ENCODE measurements at regions not wholly inside any gene's neighbourhood (a gene's known extent, or its start where the extent isn't known, plus 50 kb on each side); places are given as distances from the start of the nearest gene placed in this dataset.
A peak's percentile ranks its signal among the peaks of the same experiment; 100 is the strongest.

GRCh38 chr12:42945927-42946326 lies 356.4 kb upstream of the PRICKLE1 start:
- WGBS, 2 experiments (ENCODE audit: insufficient coverage in 2 of 2) = 86 to 100% methylated on average over 1 of the region's 2 CpGs
- Histone ChIP-seq H3K9me3 (ENCODE audit: control insufficient read depth, low read length) (peaks cover 27% of the 10 kb centered on the region), H3K4me1 (ENCODE audit: control insufficient read depth, insufficient read depth, low read length, poor library complexity, severe bottlenecking) (peaks cover 4% of the 10 kb centered on the region), H3K4me3 (ENCODE audit: extremely low read depth, insufficient read depth, low read length, poor library complexity, severe bottlenecking) (no peak overlapping the region), H3K36me3 (ENCODE audit: control insufficient read depth, insufficient read depth, low read length) (no peaks in the 10 kb centered on the region), H3K27ac (ENCODE audit: low read depth, low read length, severe bottlenecking) (no peak overlapping the region)

- H3K9me3 ChIP-seq (ENCODE audit: control insufficient read depth, low read length) = peaks cover 27% of the 10 kb centered on the region
- H3K36me3 ChIP-seq (ENCODE audit: control insufficient read depth, insufficient read depth, low read length) = no peaks in the 10 kb centered on the region
- no peak overlapping the region for H3K27ac ChIP-seq (ENCODE audit: low read depth, low read length, severe bottlenecking)
- no peak overlapping the region for H3K4me3 ChIP-seq (ENCODE audit: extremely low read depth, insufficient read depth, low read length, poor library complexity, severe bottlenecking)
- H3K4me1 ChIP-seq (ENCODE audit: control insufficient read depth, insufficient read depth, low read length, poor library complexity, severe bottlenecking) = peaks cover 4% of the 10 kb centered on the region
- 91 to 100% methylated on average over 1 of the region's 2 CpGs for WGBS, 2 experiments (ENCODE audit: insufficient coverage in 2 of 2)
Measured at GRCh38 chr12:42944516-42944915, 355.0 kb upstream of the PRICKLE1 start.

- Histone ChIP-seq H3K36me3 (ENCODE audit: control insufficient read depth, insufficient read depth, low read length) (no peaks in the 10 kb centered on the region), H3K4me1 (ENCODE audit: control insufficient read depth, insufficient read depth, low read length, poor library complexity, severe bottlenecking) (peaks cover 8% of the 10 kb centered on the region), H3K4me3 (ENCODE audit: extremely low read depth, insufficient read depth, low read length, poor library complexity, severe bottlenecking) (no peak overlapping the region), H3K27ac (ENCODE audit: low read depth, low read length, severe bottlenecking) (no peak overlapping the region), H3K9me3 (ENCODE audit: control insufficient read depth, low read length) (peaks cover 3% of the 10 kb centered on the region)
- 96 to 100% methylated on average over 2 to 3 of the region's 3 CpGs for WGBS, 2 experiments (ENCODE audit: insufficient coverage in 2 of 2)
Measured at GRCh38 chr12:42936991-42937390, 347.4 kb upstream of the PRICKLE1 start.

- no peaks in the 10 kb centered on the region for H3K9me3 ChIP-seq (ENCODE audit: control insufficient read depth, low read length)
- H3K36me3 ChIP-seq (ENCODE audit: control insufficient read depth, insufficient read depth, low read length) = no peaks in the 10 kb centered on the region
- WGBS, 2 experiments (ENCODE audit: insufficient coverage in 2 of 2) = no CpG with 5 or more reads among the region's 1 CpG
- H3K4me3 ChIP-seq (ENCODE audit: extremely low read depth, insufficient read depth, low read length, poor library complexity, severe bottlenecking) = no peak overlapping the region
- no peak overlapping the region for H3K27ac ChIP-seq (ENCODE audit: low read depth, low read length, severe bottlenecking)
- H3K4me1 ChIP-seq (ENCODE audit: control insufficient read depth, insufficient read depth, low read length, poor library complexity, severe bottlenecking) = peaks cover 8% of the 10 kb centered on the region
Measured at GRCh38 chr12:42936260-42936659, 346.7 kb upstream of the PRICKLE1 start.

GRCh38 chr12:42935756-42936155 lies 346.2 kb upstream of the PRICKLE1 start:
- no peak overlapping the region for H3K27ac ChIP-seq (ENCODE audit: low read depth, low read length, severe bottlenecking)
- H3K4me3 ChIP-seq (ENCODE audit: extremely low read depth, insufficient read depth, low read length, poor library complexity, severe bottlenecking) = no peak overlapping the region
- no peaks in the 10 kb centered on the region for H3K9me3 ChIP-seq (ENCODE audit: control insufficient read depth, low read length)
- peaks cover 8% of the 10 kb centered on the region for H3K4me1 ChIP-seq (ENCODE audit: control insufficient read depth, insufficient read depth, low read length, poor library complexity, severe bottlenecking)
- WGBS, 2 experiments (ENCODE audit: insufficient coverage in 2 of 2) = 90% methylated on average over 2 of the region's 2 CpGs; no CpG with 5 or more reads in 1 of the 2 experiments
- no peaks in the 10 kb centered on the region for H3K36me3 ChIP-seq (ENCODE audit: control insufficient read depth, insufficient read depth, low read length)

- Histone ChIP-seq H3K27ac (ENCODE audit: low read depth, low read length, severe bottlenecking) (no peak overlapping the region), H3K9me3 (ENCODE audit: control insufficient read depth, low read length) (no peaks in the 10 kb centered on the region), H3K36me3 (ENCODE audit: control insufficient read depth, insufficient read depth, low read length) (no peaks in the 10 kb centered on the region), H3K4me1 (ENCODE audit: control insufficient read depth, insufficient read depth, low read length, poor library complexity, severe bottlenecking) (peaks cover 8% of the 10 kb centered on the region), H3K4me3 (ENCODE audit: extremely low read depth, insufficient read depth, low read length, poor library complexity, severe bottlenecking) (no peak overlapping the region)
- WGBS, 2 experiments (ENCODE audit: insufficient coverage in 2 of 2) = 88 to 98% methylated on average over 5 of the region's 5 CpGs
Measured at GRCh38 chr12:42935090-42935489, 345.5 kb upstream of the PRICKLE1 start.

- no peak overlapping the region for H3K4me3 ChIP-seq (ENCODE audit: extremely low read depth, insufficient read depth, low read length, poor library complexity, severe bottlenecking)
- H3K9me3 ChIP-seq (ENCODE audit: control insufficient read depth, low read length) = no peaks in the 10 kb centered on the region
- no peaks in the 10 kb centered on the region for H3K36me3 ChIP-seq (ENCODE audit: control insufficient read depth, insufficient read depth, low read length)
- no peak overlapping the region for H3K27ac ChIP-seq (ENCODE audit: low read depth, low read length, severe bottlenecking)
- 76 to 80% methylated on average over 5 to 6 of the region's 6 CpGs for WGBS, 2 experiments (ENCODE audit: insufficient coverage in 2 of 2)
- peaks cover 8% of the 10 kb centered on the region for H3K4me1 ChIP-seq (ENCODE audit: control insufficient read depth, insufficient read depth, low read length, poor library complexity, severe bottlenecking)
Measured at GRCh38 chr12:42933461-42934081, 344.0 kb upstream of the PRICKLE1 start.

- H3K36me3 ChIP-seq (ENCODE audit: control insufficient read depth, insufficient read depth, low read length) = no peaks in the 10 kb centered on the region
- H3K4me1 ChIP-seq (ENCODE audit: control insufficient read depth, insufficient read depth, low read length, poor library complexity, severe bottlenecking) = peaks cover 8% of the 10 kb centered on the region
- H3K4me3 ChIP-seq (ENCODE audit: extremely low read depth, insufficient read depth, low read length, poor library complexity, severe bottlenecking) = no peak overlapping the region
- H3K9me3 ChIP-seq (ENCODE audit: control insufficient read depth, low read length) = no peaks in the 10 kb centered on the region
- WGBS, 2 experiments (ENCODE audit: insufficient coverage in 2 of 2) = 89 to 97% methylated on average over 3 to 5 of the region's 5 CpGs
- H3K27ac ChIP-seq (ENCODE audit: low read depth, low read length, severe bottlenecking) = no peak overlapping the region
Measured at GRCh38 chr12:42932936-42933335, 343.4 kb upstream of the PRICKLE1 start.

GRCh38 chr12:42926232-42926631 lies 336.7 kb upstream of the PRICKLE1 start:
- H3K4me1 ChIP-seq (ENCODE audit: control insufficient read depth, insufficient read depth, low read length, poor library complexity, severe bottlenecking) = peaks cover 25% of the 10 kb centered on the region
- H3K9me3 ChIP-seq (ENCODE audit: control insufficient read depth, low read length) = no peaks in the 10 kb centered on the region
- H3K27ac ChIP-seq (ENCODE audit: low read depth, low read length, severe bottlenecking) = no peak overlapping the region
- no peak overlapping the region for H3K4me3 ChIP-seq (ENCODE audit: extremely low read depth, insufficient read depth, low read length, poor library complexity, severe bottlenecking)
- H3K36me3 ChIP-seq (ENCODE audit: control insufficient read depth, insufficient read depth, low read length) = no peaks in the 10 kb centered on the region

GRCh38 chr12:42924482-42924881 lies 334.9 kb upstream of the PRICKLE1 start:
- WGBS, 2 experiments (ENCODE audit: insufficient coverage in 2 of 2) = no CpG with 5 or more reads among the region's 1 CpG
- Histone ChIP-seq H3K36me3 (ENCODE audit: control insufficient read depth, insufficient read depth, low read length) (no peaks in the 10 kb centered on the region), H3K27ac (ENCODE audit: low read depth, low read length, severe bottlenecking) (no peak overlapping the region), H3K4me3 (ENCODE audit: extremely low read depth, insufficient read depth, low read length, poor library complexity, severe bottlenecking) (no peak overlapping the region), H3K9me3 (ENCODE audit: control insufficient read depth, low read length) (no peaks in the 10 kb centered on the region), H3K4me1 (ENCODE audit: control insufficient read depth, insufficient read depth, low read length, poor library complexity, severe bottlenecking) (peaks cover 27% of the 10 kb centered on the region)

GRCh38 chr12:42923583-42923982 lies 334.0 kb upstream of the PRICKLE1 start:
- Histone ChIP-seq H3K4me3 (ENCODE audit: extremely low read depth, insufficient read depth, low read length, poor library complexity, severe bottlenecking) (no peak overlapping the region), H3K27ac (ENCODE audit: low read depth, low read length, severe bottlenecking) (peak overlapping the region; percentile 60), H3K9me3 (ENCODE audit: control insufficient read depth, low read length) (no peaks in the 10 kb centered on the region), H3K36me3 (ENCODE audit: control insufficient read depth, insufficient read depth, low read length) (no peaks in the 10 kb centered on the region), H3K4me1 (ENCODE audit: control insufficient read depth, insufficient read depth, low read length, poor library complexity, severe bottlenecking) (peaks cover 27% of the 10 kb centered on the region)

Measured in mesodermal cell (in vitro differentiated cells).